Activated CD4-positive, alpha-beta T cell treated with anti-CD3 and anti-CD28 coated beads for 4 hours (primary cell): ENCODE measurements at regions not wholly inside any gene's neighbourhood (a gene's known extent, or its start where the extent isn't known, plus 50 kb on each side); places are given as distances from the start of the nearest gene placed in this dataset.

Experiments
- DNase-seq, 2 donors: peaks; one replicate each; pipeline ENCODE4 v3.0.0-alpha.2; 2020

DNA sequence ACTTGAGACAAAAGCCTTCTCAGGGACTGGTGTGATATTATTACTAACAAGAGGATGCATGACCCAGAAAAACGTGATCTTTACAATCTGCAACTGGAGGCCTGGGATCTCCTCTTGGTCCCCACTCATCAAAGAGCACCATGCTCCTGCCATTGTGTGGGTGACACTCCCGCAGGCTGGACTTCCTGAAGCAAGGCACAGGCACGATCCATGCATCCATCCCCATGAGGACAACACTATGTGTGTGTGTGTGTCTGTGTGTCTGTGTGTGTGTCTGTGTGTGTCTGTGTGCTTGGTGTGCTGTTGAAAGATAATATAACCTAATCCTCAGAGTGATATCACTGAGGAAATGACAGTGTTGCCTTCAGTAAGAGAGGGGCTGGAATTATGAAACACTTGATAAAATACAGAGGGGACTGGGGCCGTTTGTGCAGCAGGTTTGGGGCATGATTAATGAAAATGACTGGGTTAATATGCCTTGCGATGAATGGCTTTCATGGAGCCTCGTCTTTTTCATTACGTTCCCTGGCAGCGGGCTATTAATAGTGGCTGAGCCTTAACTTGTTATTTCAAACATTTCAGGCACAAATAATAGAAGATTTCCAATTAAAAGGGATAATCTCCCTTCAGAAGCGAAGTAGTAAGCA, 180.8 kb upstream of the TCERG1L start:
- DNase-seq = no peak

DNA sequence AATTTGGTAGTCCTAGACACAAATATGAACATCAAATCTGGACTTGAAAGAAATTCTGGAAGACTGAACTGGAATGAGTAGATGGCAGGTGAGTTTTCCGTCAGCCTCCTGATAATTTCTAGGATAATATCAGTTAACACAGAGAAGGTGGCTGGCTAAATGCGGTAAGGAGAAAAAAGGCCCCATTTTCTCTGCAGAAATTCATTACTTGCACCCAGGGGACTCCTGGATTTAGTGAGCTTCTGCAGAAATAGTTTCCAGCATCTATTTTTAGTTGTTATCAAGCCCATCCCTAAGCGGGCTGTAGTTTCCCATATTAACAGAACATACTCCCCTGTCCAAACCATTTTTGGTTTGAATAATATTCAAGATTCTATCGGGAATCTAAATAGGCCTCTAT, 181.9 kb upstream of the TCERG1L start:
- no peak for DNase-seq

DNA sequence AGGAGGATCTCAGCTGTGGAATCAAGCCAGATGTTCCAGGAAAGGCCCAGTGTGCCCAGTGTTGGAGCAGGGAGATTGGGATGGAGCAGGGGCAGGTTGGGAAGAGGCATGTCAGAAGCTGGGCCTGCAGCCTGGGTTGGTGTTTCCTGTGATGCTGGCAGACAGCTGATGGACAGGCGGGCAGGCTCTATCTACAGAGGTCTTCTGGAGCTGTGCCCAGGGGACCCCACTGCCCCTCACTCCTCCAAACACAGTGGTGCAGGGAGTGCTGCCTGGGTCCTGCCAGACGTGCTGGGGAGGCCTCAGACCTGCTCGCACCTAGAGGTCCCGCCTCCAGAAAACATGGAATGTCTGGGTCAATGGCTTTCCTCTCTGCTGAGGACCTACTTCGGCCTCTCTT, 182.9 kb upstream of the TCERG1L start:
- no peak for DNase-seq

DNA sequence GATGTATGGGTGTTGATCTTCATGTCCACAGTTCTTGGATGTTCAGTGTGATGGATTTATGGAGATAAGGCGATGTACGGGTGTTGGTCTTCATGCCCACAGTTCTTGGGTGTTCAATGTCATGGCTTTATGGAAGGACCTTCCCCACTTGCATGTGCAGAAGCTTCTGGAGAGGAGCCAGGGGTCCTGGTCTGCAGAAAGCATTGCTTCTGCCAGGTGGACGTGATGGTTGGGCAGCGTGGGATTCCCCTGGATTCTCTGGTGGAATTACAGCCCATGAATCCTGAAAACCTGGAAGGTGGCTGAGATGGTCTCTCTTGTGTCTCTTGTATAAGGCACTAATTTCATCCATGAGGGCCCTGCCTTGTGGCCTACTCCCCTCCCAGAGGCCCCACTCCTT, 183.7 kb upstream of the TCERG1L start:
- DNase-seq = no peak

DNA sequence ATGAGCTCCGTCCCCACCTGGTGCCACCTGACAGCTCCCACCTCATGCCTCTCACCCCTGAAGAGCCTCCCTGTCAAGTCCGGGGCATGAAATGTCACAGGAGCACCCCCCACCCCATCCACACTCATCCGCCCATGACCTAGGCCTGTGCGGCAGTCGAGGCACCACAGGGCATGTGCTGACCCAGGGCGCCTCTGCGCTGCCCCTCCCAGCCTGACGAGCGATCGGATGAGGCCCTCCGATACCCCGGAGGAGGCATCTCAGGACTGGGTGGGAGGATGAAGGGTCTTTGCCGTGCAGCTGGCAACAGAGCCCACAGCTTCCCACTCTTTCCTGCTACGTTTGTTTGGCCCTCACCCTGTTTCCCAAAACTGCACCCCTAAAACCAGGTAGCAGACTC, 184.4 kb upstream of the TCERG1L start:
- no peak for DNase-seq

DNA sequence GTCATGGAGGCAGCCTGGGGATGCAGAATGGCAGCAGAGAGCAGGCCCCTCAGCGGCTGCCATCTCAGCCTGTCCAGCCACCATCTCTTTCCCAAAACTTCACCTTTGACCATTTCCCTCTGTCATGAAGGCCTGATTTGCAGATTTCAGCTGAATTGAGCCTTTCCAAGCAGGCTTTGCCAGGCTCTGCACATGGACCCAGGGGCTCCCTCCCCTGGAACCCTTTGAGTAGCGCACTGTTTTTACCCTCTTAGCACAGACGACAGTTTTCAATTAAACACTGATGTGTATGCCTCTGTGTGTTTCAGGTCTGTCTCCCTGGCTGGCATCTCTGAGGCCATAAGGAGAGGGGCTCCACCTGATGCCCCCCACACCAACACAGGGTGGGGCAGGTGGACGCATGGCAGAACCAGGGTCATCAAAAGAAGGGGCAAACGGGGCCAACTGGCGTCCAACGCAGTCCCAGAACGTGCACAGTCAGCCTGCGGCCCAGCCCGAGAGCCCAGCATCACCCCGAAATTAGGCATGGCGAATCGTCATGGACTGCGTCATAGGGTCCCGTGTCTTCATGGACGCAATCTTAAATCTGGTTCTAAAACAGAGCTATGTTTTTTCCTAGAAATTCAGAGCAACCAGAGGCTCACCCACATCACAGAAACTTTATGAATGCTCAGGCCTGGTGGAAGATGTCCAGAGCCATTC, 185.0 kb upstream of the TCERG1L start:
- DNase-seq = no peak

DNA sequence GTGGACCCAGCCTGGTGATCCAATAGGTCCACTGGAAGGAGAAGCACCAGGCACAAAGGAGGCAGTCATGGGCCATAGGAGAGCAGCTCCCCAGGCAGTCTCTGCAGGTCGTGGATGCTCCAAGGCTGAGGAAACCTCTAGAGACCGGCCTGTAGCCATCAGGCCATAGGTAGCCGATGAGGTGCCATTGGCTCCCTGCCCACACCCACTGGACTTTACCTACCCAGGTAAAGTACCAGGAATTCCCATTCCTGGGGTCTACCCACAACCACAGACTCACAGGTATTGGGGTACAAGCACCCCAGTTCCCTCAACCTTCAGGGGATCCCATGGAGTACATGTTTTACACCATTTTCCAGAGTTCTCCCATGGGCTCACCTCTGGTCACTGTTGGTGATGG, 188.0 kb upstream of the TCERG1L start:
- DNase-seq = no peak

DNA sequence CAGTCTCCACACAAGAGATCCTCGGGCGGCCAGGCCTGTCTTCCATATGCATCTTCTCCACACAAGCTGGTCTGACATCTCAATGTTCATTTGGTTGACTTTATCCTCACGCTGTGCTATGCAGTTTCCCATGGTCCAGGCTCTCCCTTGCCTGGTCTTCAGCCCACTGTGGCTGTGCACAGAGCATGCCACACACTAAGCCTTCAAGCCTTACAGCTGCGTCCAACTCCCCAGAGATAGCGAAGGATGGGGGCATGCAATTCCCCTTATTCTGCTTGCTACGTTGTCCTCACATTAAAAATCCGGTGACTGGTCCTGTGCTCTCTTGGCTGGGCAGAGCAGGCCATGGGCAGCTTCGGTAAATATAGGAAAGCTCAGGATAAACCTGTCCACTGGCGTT, 188.7 kb upstream of the TCERG1L start:
- DNase-seq = no peak

DNA sequence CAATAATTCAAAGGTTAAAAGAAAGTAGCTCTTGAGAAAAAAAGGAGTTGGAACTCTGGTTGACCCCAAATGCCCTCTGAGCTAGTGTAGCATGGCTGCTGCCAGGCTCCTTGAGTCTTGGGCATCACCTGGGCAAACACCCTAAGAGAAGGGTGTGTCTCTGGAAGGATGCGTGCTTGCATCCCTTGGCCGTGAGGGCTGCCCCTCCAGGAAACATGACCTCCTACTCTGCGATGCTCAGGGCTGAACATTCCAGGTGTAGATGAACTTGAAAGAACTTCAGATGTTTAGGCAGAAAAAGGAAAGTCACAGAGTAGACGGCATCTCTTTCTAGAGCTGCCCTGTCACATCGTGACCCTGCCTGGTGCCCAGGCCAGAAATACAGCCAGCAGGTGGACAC, 189.4 kb upstream of the TCERG1L start:
- DNase-seq = no peak

DNA sequence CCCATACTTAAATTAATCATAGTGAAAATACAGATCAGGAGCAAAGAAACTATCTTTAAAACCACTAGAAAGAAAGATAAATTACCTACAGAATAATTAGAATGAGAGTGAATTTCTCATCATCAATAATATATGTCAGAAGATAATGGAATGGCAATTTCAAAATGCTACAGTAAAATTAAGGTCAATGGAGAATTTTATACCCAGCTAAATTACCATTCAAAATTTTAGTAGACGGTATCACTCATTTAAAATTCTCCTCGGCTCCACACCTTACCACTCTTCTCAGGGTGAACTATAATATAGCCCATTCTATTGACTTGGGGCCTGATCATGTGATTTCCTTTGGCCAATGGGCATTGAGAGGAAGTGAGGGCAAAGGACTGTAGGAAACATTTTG, 192.5 kb upstream of the TCERG1L start:
- DNase-seq = no peak

DNA sequence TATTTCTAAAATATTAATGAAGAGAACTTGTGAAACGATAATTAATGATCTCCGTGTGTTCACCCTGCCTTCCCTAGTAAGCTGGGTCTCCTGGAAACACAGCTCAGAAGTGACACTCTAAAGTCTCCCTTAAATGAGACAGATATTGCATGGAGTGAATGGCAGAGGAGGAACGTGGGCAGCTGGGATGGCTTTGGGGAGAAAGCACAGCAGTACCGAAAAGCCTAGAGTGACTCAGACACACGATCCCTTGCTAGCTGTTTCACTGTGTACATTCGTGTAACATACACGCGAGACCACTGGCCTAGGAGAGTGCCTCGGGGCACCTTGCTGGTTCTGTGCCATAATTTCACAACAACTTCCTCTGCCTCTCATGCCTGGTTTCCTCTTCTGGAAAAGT, 199.9 kb upstream of the TCERG1L start:
- no peak for DNase-seq

DNA sequence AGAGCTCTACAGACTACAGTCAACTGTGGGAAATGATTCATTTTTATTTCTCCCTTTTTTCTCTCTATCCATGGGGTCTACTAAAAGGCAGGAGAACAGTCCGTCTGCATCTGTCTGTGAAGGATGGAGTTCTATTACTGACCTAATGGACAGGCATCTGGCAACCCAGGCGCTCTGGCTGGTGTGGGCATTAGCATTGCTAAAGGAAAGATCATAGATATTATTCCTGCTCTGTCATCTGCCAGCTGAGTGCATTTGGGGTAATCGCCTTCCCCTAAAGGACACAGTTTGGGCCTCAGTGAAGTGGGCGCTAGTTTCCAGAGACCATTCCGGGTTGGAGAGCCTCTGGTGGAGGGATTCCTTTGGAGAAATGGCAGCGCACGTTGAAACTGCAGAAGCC, 201.3 kb upstream of the TCERG1L start:
- DNase-seq = no peak

DNA sequence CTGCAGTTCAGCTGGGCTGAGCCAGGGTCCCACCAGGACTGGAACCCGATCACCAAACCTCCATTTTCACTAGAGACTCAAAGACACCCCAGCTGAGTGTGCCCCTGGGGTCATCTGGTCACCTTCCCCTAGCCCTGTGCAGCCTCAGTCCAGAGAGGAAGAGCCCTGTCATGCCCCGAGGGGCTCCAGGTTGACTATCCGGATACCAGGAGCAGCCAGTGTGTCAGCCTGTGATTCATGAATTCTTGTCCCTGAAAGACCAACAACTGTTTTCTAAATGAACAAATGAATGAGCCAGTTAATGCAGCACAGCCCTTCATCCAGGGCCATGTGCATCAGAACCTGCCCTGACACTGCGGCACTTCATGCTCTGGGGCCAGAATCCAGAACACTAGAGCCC, 201.9 kb upstream of the TCERG1L start:
- no peak for DNase-seq

DNA sequence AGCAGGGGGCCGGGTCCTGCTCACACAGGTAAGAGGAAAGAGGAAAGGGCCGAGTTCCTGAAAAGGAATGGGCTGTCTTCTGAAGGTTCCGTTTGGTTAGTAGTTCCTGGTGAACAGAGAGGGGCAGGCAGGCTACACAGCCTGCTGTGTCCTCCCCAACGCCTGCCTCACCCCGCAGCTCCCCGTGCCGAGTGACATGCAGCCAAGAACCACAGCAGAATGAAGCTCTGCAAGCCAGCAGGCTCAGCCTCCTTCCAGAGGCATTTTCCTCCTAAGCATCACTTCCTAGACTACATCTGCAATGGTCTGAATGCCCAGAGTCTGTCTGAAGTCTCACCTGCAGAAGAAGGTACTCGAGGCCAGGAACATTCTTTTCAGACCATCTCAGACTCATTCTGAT, 202.4 kb upstream of the TCERG1L start:
- DNase-seq = no peak

DNA sequence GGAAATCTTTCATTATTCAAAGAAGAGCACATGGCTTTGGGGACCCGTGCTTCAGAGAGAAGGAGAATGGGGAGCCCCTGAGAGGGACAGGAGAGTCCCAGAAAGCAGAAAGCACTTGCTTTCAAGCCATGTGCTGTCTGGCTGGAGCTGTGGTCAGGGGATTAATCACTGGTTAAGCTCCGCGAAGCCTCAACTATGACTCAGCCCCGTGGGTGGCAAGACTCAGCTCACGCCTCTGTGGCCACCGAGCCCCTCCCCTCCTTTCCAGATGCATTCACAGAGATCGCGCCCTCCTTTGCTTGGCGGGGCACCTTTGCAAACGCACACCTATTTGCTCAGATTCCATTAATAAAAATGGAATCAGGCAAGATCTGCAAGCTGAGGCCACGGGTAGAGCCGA, 202.9 kb upstream of the TCERG1L start:
- no peak for DNase-seq

DNA sequence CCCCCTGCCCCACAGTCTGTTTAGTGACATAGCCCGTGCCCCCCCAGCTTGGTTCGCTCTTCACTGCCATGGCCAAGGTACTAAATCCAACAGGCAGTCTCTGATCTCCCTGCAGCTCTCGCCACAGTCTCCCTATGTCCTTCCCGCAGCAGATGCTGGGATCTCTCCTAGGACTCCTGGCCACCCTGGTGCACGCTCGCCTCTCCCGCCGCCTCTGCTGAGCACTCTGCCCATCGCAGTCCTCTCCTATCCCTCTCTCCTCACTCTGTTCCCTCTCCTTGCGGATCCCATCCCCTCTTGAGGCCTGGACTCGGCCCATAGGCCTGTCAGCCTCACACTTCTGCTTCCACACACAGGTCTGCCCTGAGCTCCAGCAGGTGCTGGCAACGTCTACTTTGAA, 204.8 kb upstream of the TCERG1L start:
- no peak for DNase-seq

DNA sequence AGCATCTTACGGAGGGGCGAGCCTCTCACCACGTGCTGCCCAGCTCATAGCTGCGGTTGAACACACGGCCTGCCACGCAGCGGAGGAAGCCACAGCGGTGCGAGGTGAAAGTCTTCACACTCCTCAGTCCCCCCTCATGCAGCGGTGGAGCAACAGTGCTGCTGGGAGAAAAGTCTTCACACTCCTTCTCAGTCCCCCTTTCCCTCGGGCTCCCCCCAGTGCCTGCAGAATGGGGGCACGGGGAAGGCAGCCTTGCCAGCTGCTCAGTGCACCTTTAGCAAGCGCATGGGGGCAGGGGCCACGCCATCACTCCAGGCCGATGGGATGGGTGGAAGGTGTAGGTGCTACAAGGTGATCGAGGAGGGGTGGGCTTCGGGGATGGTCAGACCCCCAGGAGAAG, 206.3 kb upstream of the TCERG1L start:
- no peak for DNase-seq

DNA sequence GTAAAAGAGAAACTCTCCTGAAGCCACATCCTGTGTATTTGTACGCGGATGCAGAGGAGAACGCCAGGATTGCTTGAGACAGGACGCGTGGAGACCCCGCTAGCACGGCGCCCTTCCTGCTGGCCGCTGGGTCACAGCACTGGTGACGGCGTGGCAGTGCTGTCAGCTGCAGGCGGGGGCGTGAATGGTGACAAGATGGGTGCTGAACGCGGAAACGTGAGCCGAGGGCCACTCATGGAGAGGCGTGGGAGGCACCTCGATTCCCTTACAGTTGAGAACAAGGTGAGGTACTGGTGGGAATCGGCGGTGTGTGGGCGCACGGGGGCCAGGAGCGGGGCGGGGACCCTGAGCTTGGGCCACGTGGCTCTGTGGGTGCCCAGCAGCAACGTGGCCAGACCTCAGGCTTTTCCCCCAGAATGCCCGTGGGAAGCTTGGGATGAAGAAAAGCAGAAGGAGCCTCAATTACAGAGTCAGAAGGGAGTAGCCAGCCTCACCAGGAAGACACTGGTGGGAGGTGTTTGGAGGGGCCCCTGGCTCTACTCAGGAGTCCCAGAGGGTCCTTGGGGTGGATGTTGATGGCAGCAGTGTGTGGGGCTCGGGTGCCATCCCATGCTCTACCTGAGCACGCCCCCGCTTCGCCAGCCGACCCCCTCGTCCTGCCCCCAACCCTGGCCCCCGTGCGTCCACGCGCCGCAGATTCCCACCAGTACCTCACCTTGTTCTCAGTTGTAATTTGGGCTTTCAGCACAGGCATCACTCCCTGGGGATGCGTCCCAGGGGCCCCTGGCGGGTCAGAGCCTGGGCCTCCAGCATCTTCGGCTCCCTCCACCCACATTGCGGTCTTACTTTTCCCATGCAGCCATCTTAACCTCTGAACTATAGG, 208.4 kb upstream of the TCERG1L start:
- DNase-seq = no peak

DNA sequence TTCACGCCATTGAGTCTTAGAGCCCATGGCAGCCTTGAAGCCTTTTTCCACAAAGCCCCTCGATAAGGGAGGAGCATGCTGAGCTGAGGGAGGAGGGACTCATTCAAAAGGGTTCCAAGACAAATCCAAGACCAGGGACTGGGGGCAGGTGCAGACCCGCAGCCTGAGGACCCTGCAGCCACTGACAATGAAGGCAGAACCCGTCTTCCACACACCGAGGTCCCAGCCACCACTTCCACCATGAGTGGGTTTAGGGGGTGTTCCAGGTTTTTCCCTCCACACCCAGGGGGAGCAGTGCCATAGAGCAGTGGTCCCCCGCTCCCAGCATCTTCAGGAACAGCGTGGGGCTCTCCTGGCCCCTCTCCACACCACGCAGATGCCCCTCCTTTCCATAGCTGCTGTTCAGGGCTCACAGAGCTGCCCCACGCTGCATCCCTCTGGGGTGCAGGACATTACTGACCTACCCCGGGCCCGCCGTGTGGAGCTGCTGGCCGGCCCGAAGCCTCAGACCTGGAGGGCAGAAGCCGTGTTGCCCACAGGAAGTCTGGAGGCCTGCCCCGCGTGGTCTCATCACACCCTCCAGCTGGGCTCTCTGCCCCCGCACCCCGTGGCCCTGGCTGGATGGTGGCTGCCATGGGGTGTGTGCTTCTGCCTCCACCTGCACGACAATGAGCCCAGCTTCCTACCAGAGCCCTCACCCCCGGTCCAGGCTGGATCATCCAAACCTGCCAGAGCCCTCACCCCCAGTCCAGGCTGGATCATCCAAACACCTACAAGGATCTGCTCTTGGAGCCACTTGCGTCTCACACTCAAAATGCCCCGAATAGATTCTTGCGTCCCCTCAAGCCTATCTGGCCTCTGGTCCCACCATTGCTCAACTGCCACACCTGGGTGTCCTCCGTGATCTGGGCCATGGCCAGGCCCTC, 220.0 kb upstream of the TCERG1L start:
- no peak for DNase-seq

DNA sequence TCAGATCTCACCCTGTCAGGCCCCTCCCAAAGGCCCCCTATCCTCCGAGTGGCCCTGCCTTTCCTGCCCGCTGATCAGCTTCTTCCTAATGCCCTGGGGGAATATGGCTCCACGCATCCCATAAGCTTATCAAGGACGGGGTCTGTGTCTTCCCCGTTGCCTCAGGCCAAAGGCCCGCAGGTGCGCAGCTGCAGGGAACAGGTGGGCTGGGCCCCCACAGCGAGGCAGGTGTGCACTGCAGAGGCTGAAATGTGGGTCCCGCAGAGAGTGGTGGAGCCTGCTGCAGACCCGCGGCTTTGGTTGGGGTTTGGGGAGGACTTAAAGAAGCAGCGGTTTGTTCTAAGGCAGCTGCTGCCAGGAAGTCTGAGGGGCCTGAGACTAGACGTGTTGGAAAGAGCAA, 220.8 kb upstream of the TCERG1L start:
- DNase-seq = no peak

DNA sequence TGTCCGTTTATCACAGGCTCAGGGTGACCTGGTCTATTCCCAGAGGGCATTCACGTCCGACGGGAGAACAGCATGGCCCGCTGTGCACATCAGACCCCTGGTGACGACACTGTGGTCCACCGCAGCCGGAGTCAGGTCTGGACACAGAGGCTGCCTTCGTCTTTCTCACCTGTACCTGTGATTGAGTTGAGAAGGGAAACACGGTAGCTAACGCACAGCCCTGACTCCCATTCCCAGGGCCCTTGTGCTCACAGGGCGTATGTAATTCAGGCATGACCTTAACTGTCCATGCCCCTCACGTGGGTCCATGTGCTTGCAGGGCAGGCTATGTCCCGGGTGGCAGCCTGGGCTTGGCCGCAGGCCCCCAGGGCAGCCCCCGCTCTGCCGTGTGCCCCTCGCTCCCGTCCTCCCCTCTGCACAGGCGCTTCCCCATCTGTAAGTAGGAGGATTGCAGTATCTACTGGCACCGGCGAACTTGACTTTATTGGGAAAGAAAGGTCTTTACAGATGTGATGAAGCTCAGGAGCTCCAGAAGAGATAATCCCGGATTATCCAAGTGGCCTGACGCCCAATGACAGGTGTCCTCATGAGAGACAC, 221.3 kb upstream of the TCERG1L start:
- no peak for DNase-seq

DNA sequence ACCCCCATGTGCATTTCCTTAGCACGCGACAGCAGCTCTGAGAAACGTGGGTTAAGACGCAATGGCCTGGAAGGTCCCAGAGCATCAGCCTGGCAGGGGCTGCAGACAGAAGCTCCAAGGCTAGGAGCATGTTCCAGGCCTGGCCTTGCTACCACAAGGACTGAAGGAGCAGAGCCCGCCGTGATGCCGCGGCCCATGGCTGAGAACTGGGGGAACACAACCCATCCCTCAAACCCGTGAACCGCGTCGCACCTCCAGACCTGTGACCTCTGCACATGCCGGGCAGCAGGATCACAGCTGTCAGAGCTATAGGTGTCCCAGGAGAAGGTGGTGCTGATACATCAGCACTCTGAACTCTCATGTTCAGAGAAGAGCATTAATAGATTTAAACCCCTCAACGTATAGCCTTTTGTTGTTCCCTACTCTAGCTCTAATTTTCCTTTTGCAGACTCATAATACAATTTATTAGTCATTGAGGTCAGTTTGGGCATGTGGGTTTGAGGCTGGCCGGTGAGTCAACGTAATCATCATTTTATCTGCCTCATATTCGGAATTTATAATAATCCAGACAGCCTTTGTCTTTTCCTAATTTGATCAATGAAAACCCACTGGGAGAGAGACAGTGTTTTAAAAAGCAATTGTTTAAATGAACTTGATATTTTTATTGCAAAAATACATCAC, 222.5 kb upstream of the TCERG1L start:
- DNase-seq = no peak
